Stimulated activated CD4-positive, alpha-beta T cell treated with anti-CD3 and anti-CD28 coated beads, TNF-alpha, amount 100 ng/mL, for 24 hours (primary cell): ENCODE measurements at regions not wholly inside any gene's neighbourhood (a gene's known extent, or its start where the extent isn't known, plus 50 kb on each side); places are given as distances from the start of the nearest gene placed in this dataset.
"Not testable (repeated sequence)": the region's sequence is repeated elsewhere in the genome, so short reads cannot be mapped to it uniquely, and the experiment has no call there.

Experiments used
- DNase-seq, 3 experiments: peaks; one replicate each; pipeline ENCODE4 v3.0.0-alpha.2; 2020; ENCODE audit warnings: low read depth in 3 of 3

- no peak for DNase-seq
Observed at GRCh38 chr12:85425349-85425612, 145.3 kb downstream of the ALX1 start.

- no peak for DNase-seq
Observed at GRCh38 chr12:85425926-85426325, 145.9 kb downstream of the ALX1 start.

- not testable (repeated sequence) for DNase-seq
Observed at GRCh38 chr12:85433148-85433547, 153.1 kb downstream of the ALX1 start.

GRCh38 chr12:85440271-85440670 is 160.3 kb downstream of the ALX1 start:
- DNase-seq = no peak

GRCh38 chr12:85441025-85441424 is 161.0 kb downstream of the ALX1 start:
- no peak for DNase-seq

- DNase-seq = no peak
Observed at GRCh38 chr12:85441741-85442140, 161.7 kb downstream of the ALX1 start.

GRCh38 chr12:85445060-85445938 is 165.3 kb downstream of the ALX1 start:
- DNase-seq = no peak

GRCh38 chr12:85448031-85448430 is 168.0 kb downstream of the ALX1 start:
- no peak for DNase-seq

- DNase-seq = no peak
Observed at GRCh38 chr12:85448548-85449139, 168.6 kb downstream of the ALX1 start.

- no peak for DNase-seq
Observed at GRCh38 chr12:85457016-85457415, 177.0 kb downstream of the ALX1 start.

- no peak for DNase-seq
Observed at GRCh38 chr12:85461127-85461526, 181.1 kb downstream of the ALX1 start.

GRCh38 chr12:85462888-85463287 is 182.9 kb downstream of the ALX1 start:
- DNase-seq = no peak

- DNase-seq = no peak
Observed at GRCh38 chr12:85466890-85467289, 186.9 kb downstream of the ALX1 start.

GRCh38 chr12:85468356-85469157 is 188.5 kb downstream of the ALX1 start:
- DNase-seq = peak in 1 of 3 experiments; percentile 9

- not testable (repeated sequence) for DNase-seq
Observed at GRCh38 chr12:85469158-85470086, 189.4 kb downstream of the ALX1 start.

- not testable (repeated sequence) for DNase-seq
Observed at GRCh38 chr12:85475277-85475676, 195.3 kb downstream of the ALX1 start.

GRCh38 chr12:85476756-85477155 is 196.7 kb downstream of the ALX1 start:
- no peak for DNase-seq

GRCh38 chr12:85484387-85484786 is 204.4 kb downstream of the ALX1 start:
- no peak for DNase-seq

GRCh38 chr12:85489194-85489593 is 209.2 kb downstream of the ALX1 start:
- no peak for DNase-seq

- DNase-seq = no peak
Observed at GRCh38 chr12:85504164-85504563, 224.1 kb downstream of the ALX1 start.

- no peak for DNase-seq
Observed at GRCh38 chr12:85504624-85505023, 224.6 kb downstream of the ALX1 start.

- no peak for DNase-seq
Observed at GRCh38 chr12:85507456-85507855, 227.4 kb downstream of the ALX1 start.
